ENCODE measurements at regions not wholly inside any gene's neighbourhood (a gene's known extent, or its start where the extent isn't known, plus 50 kb on each side); places are given as distances from the start of the nearest gene placed in this dataset.

GRCh38 chr6:156046841-156047449, 591.3 kb upstream of the NOX3 start:
- Histone ChIP-seq H3K27ac (no peak overlapping the region), H3K36me3 (no peaks in the 10 kb centered on the region), H3K4me3 (no peak overlapping the region), H3K27me3 (replicated peaks; ENCODE audit: insufficient read depth) (no peaks in the 10 kb centered on the region), H3K4me1 (ENCODE audit: control insufficient read depth in 1 of 2, low read depth in 2 of 2) (peaks cover 0 to 21% of the 10 kb centered on the region in 2 donors), H3K9me3 (no peaks in the 10 kb centered on the region)
- no peak for ATAC-seq (ENCODE audit: insufficient number of reproducible peaks, low FRiP score, low read depth)
- no peak for DNase-seq (ENCODE audit: low spot score)
- TF ChIP-seq CTCF (IDR thresholded peaks at IDR 0.05), result no peak

DNA sequence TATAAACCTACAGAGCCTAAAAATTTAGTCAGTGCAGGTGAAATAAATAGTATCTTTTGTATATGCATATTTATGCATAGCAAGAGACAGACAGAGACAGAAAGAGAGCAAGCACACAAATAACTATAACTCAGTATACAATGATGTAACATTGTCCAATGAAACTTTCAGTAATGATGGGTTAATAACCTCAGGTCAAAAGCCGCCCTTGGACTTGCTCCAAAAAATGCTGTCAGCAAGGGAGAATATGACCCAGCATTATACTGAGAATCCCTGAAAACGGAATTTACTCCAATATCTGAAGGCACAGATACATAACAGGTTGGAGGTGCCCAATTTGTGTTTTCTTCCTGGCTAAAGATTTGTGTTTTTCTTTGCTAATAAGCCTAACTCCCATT, 590.6 kb upstream of the NOX3 start:
- H3K27me3 ChIP-seq (replicated peaks; ENCODE audit: insufficient read depth), result no peaks in the 10 kb centered on the region
- H3K9me3 ChIP-seq, result no peaks in the 10 kb centered on the region
- TF ChIP-seq CTCF (IDR thresholded peaks at IDR 0.05), result no peak
- peaks cover 0 to 21% of the 10 kb centered on the region in 2 donors for H3K4me1 ChIP-seq (ENCODE audit: control insufficient read depth in 1 of 2, low read depth in 2 of 2)
- no peaks in the 10 kb centered on the region for H3K36me3 ChIP-seq
- H3K27ac ChIP-seq, result no peak overlapping the region
- no peak for ATAC-seq (ENCODE audit: insufficient number of reproducible peaks, low FRiP score, low read depth)
- DNase-seq (ENCODE audit: low spot score), result no peak
- no peak overlapping the region for H3K4me3 ChIP-seq

DNA sequence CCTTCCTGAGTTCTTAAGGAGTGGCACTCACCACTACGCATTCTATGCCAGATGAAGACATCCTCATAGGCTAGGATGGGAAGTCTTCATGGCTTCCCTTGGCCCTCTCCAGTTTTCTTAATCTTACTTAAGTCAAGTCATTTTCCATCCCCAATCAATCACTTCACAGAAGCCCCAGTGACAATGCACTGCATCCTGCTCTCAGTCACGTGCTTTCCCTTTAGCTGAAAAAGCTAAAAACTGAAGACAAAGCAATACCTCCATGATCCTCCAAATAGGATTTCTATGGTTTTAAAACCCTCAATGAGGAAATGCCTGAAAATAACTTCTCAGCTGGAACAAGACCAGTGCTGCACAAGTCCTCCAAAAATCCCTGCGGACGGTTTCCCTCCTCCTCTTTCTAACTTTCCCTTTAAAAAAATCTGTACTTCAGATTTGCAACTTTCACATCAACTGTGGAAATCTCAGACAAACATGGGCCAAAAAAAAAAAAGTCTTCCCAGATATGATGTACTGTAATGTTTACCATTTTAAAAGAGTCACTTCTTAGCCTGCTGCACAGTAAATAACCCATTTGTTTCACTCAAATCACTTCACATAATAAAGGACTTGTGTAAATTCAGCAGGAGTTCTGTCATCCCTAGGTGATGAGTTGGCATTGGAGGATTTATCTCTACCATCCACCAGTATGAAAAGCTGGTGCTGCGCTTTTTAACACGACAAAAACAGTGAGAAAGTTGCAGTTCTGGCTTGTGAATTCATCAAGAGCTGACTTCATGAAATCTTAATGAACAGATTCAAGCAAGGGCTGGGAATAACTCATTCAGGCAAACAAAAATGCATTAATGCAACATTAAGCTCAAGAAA, 590.0 kb upstream of the NOX3 start:
- DNase-seq (ENCODE audit: low spot score), result no peak
- Histone ChIP-seq H3K4me3 (no peak overlapping the region), H3K27me3 (replicated peaks; ENCODE audit: insufficient read depth) (no peaks in the 10 kb centered on the region), H3K27ac (no peak overlapping the region), H3K4me1 (ENCODE audit: control insufficient read depth in 1 of 2, low read depth in 2 of 2) (peaks cover 0 to 21% of the 10 kb centered on the region in 2 donors), H3K9me3 (no peaks in the 10 kb centered on the region), H3K36me3 (no peaks in the 10 kb centered on the region)
- ATAC-seq (ENCODE audit: insufficient number of reproducible peaks, low FRiP score, low read depth), result no peak
- TF ChIP-seq CTCF (IDR thresholded peaks at IDR 0.05), result no peak

GRCh38 chr6:156033598-156033997, 578.0 kb upstream of the NOX3 start:
- no peak overlapping the region for H3K4me3 ChIP-seq
- no peak for TF ChIP-seq CTCF (IDR thresholded peaks at IDR 0.05)
- DNase-seq (ENCODE audit: low spot score) (no peak), ATAC-seq (ENCODE audit: insufficient number of reproducible peaks, low FRiP score, low read depth) (no peak)
- H3K9me3 ChIP-seq, result peaks cover 4% of the 10 kb centered on the region
- no peak overlapping the region for H3K27ac ChIP-seq
- H3K36me3 ChIP-seq, result no peaks in the 10 kb centered on the region
- no peaks in the 10 kb centered on the region for H3K4me1 ChIP-seq (ENCODE audit: control insufficient read depth in 1 of 2, low read depth in 2 of 2)
- H3K27me3 ChIP-seq (replicated peaks; ENCODE audit: insufficient read depth), result no peaks in the 10 kb centered on the region

GRCh38 chr6:156031516-156031915, 575.9 kb upstream of the NOX3 start:
- ATAC-seq (ENCODE audit: insufficient number of reproducible peaks, low FRiP score, low read depth), result no peak
- H3K27me3 ChIP-seq (replicated peaks; ENCODE audit: insufficient read depth), result no peaks in the 10 kb centered on the region
- H3K36me3 ChIP-seq, result no peaks in the 10 kb centered on the region
- no peak overlapping the region for H3K27ac ChIP-seq
- peaks cover 4% of the 10 kb centered on the region for H3K9me3 ChIP-seq
- H3K4me3 ChIP-seq, result no peak overlapping the region
- no peaks in the 10 kb centered on the region for H3K4me1 ChIP-seq (ENCODE audit: control insufficient read depth in 1 of 2, low read depth in 2 of 2)
- TF ChIP-seq CTCF (IDR thresholded peaks at IDR 0.05), result no peak
- DNase-seq (ENCODE audit: low spot score), result no peak

Data from thoracic aorta (tissue), 2 donors.